H1 (cell line): ENCODE measurements at regions not wholly inside any gene's neighbourhood (a gene's known extent, or its start where the extent isn't known, plus 50 kb on each side); places are given as distances from the start of the nearest gene placed in this dataset.

ENCODE experiments used
- CTCF ChIA-PET: fragments of 300-600 bp; sonication (Branson Sonifier 250); formaldehyde crosslinking; loops from one replicate; lab custom pipeline; 2021; ENCODE audit not compliant: partially characterized antibody; lab: Charles Lee
- POLR2A ChIA-PET: fragments of 300-600 bp; sonication (Branson Sonifier 250); formaldehyde crosslinking; loops from one replicate; lab custom pipeline; 2021; ENCODE audit warnings: inconsistent platforms; ENCODE audit not compliant: partially characterized antibody; lab: Charles Lee
- DNase-seq, 2 experiments: peaks; one replicate each; pipeline versions ENCODE4 v3.0.0 to v3.0.0-alpha.2; 2010 to 2022; ENCODE audit warnings: low spot score in 2 of 2, low read depth in 1 of 2, mixed read lengths in 1 of 2
- FAIRE-seq: peaks from 2 replicates; lab custom pipeline; 2011; peaks lifted over from hg19 to GRCh38; lab: Jason Lieb, UNC
- H2AFZ ChIP-seq: 2 replicates; pipeline ENCODE4 v1.8.1; 2012; ENCODE audit warnings: low read length, inconsistent platforms
- H2AK5ac ChIP-seq: 2 replicates; pipeline ENCODE4 v1.6.1; 2013; ENCODE audit warnings: low read depth, low read length
- H2BK120ac ChIP-seq: replicated peaks from 2 replicates; pipeline ENCODE3; 2013; ENCODE audit warnings: low read depth, low read length, inconsistent platforms
- H2BK12ac ChIP-seq: 2 replicates; pipeline ENCODE4 v1.6.1; 2013; ENCODE audit warnings: low read depth, low read length
- H2BK15ac ChIP-seq: 2 replicates; pipeline ENCODE4 v1.6.1; 2013; ENCODE audit warnings: low read length
- H2BK20ac ChIP-seq: 2 replicates; pipeline ENCODE4 v1.6.1; 2013; ENCODE audit warnings: low read length
- H2BK5ac ChIP-seq: 2 replicates; pipeline ENCODE4 v1.6.1; 2013; ENCODE audit warnings: low read depth, low read length
- H3K14ac ChIP-seq: 2 replicates; pipeline ENCODE4 v1.6.1; 2013; ENCODE audit warnings: inconsistent platforms; ENCODE audit not compliant: insufficient read length
- H3K18ac ChIP-seq: 2 replicates; pipeline ENCODE4 v1.6.1; 2013; ENCODE audit warnings: low read length; ENCODE audit errors: extremely low read depth
- H3K23ac ChIP-seq: 2 replicates; pipeline ENCODE4 v1.6.1; 2013; ENCODE audit warnings: inconsistent platforms; ENCODE audit not compliant: insufficient read length
- H3K23me2 ChIP-seq: 2 replicates; pipeline ENCODE4 v1.6.1; 2013; ENCODE audit warnings: low read depth, low read length
- H3K27ac ChIP-seq: 2 replicates; pipeline ENCODE4 v1.6.1; 2011; ENCODE audit warnings: low read depth, low read length, inconsistent platforms
- H3K27me3 ChIP-seq, 4 experiments: replicated peaks in 1 of 4; 1 replicate in 1 of 4; 2 replicates in 3 of 4; pipeline versions ENCODE4 v1.6.1 to v1.8.1; 2011 to 2013; ENCODE audit warnings: low read length in 3 of 4, mild to moderate bottlenecking in 3 of 4, inconsistent platforms in 2 of 4, mixed read lengths in 2 of 4, moderate library complexity in 1 of 4; ENCODE audit not compliant: control insufficient read depth in 3 of 4, insufficient read depth in 3 of 4; ENCODE audit errors: extremely low read depth in 1 of 4
- H3K36me3 ChIP-seq, 4 experiments: 2 replicates each; pipeline versions ENCODE4 v1.6.1 to v1.8.1; 2011 to 2013; ENCODE audit warnings: mild to moderate bottlenecking in 4 of 4, low read length in 3 of 4, moderate library complexity in 2 of 4, control low read depth in 1 of 4, inconsistent platforms in 1 of 4; ENCODE audit not compliant: insufficient read depth in 4 of 4, control insufficient read depth in 2 of 4
- H3K4ac ChIP-seq: replicated peaks from 2 replicates; pipeline ENCODE3; 2013; ENCODE audit warnings: low read length, low read depth, mixed read lengths, inconsistent platforms; ENCODE audit not compliant: insufficient read length
- H3K4me1 ChIP-seq, 4 experiments: replicated peaks in 1 of 4; 1 replicate in 1 of 4; 2 replicates in 3 of 4; pipeline versions ENCODE4 v1.6.1 to v1.8.1; 2011 to 2013; ENCODE audit warnings: low read length in 3 of 4, inconsistent platforms in 2 of 4, mixed read lengths in 1 of 4; ENCODE audit not compliant: insufficient read depth in 4 of 4, control insufficient read depth in 3 of 4
- H3K4me2 ChIP-seq, 2 experiments: 2 replicates each; pipeline versions ENCODE4 v1.6.1 to v1.8.1; 2011 to 2013; ENCODE audit warnings: low read depth in 2 of 2, low read length in 2 of 2, control low read depth in 1 of 2, inconsistent platforms in 1 of 2, mild to moderate bottlenecking in 1 of 2; ENCODE audit not compliant: insufficient read depth in 1 of 2
- H3K4me3 ChIP-seq, 4 experiments: fragments of 200-600, 300-600 bp in 1 of 4; sonication (generic), shearing (Covaris generic), sonication (Bioruptor Twin) in 1 of 4; 2 replicates each; pipeline versions ENCODE4 v1.5.1 to v1.8.1; 2011 to 2016; ENCODE audit warnings: low read length in 4 of 4, low read depth in 3 of 4, control low read depth in 2 of 4, inconsistent platforms in 2 of 4, mild to moderate bottlenecking in 2 of 4, mixed read lengths in 1 of 4, moderate library complexity in 1 of 4; ENCODE audit not compliant: insufficient read depth in 2 of 4; ENCODE audit errors: extremely low read depth in 1 of 4
- H3K56ac ChIP-seq: replicated peaks from 2 replicates; pipeline ENCODE3; 2013; ENCODE audit warnings: low read depth, mild to moderate bottlenecking, mixed read lengths, low read length, inconsistent platforms; ENCODE audit not compliant: insufficient read length
- H3K79me1 ChIP-seq: 2 replicates; pipeline ENCODE4 v1.6.1; 2013; ENCODE audit warnings: low read depth, low read length, control low read depth
- H3K79me2 ChIP-seq, 2 experiments: 2 replicates each; pipeline versions ENCODE4 v1.6.1 to v1.8.1; 2012 to 2013; ENCODE audit warnings: low read length in 2 of 2, mild to moderate bottlenecking in 2 of 2, inconsistent platforms in 1 of 2; ENCODE audit not compliant: insufficient read depth in 2 of 2, control insufficient read depth in 1 of 2
- H3K9ac ChIP-seq, 4 experiments: replicated peaks in 1 of 4; 1 replicate in 1 of 4; 2 replicates in 3 of 4; pipeline versions ENCODE4 v1.6.1 to v1.8.1; 2011 to 2013; ENCODE audit warnings: low read depth in 3 of 4, low read length in 3 of 4, control low read depth in 2 of 4, mild to moderate bottlenecking in 2 of 4, moderate library complexity in 2 of 4, inconsistent platforms in 1 of 4; ENCODE audit errors: extremely low read depth in 1 of 4
- H3K9me3 ChIP-seq, 2 experiments: 2 replicates each; pipeline versions ENCODE4 v1.6.1 to v1.8.1; 2012 to 2013; ENCODE audit warnings: mild to moderate bottlenecking in 2 of 2, moderate library complexity in 2 of 2, control low read depth in 1 of 2, inconsistent platforms in 1 of 2, low read depth in 1 of 2, low read length in 1 of 2, mixed read lengths in 1 of 2; ENCODE audit not compliant: insufficient read depth in 2 of 2
- H4K20me1 ChIP-seq, 2 experiments: replicated peaks in 1 of 2; 2 replicates each; pipeline versions ENCODE3 to v1.8.1; 2011 to 2013; ENCODE audit warnings: inconsistent platforms in 2 of 2, low read length in 2 of 2, mild to moderate bottlenecking in 1 of 2; ENCODE audit not compliant: insufficient read depth in 2 of 2, control insufficient read depth in 1 of 2
- H4K5ac ChIP-seq: 2 replicates; pipeline ENCODE4 v1.6.1; 2013; ENCODE audit warnings: low read length, low read depth, mixed read lengths, inconsistent platforms; ENCODE audit not compliant: insufficient read length
- H4K8ac ChIP-seq: 2 replicates; pipeline ENCODE4 v1.8.0; 2013; ENCODE audit warnings: mild to moderate bottlenecking, moderate library complexity, low read length, inconsistent platforms; ENCODE audit not compliant: insufficient read depth; ENCODE audit errors: extremely low read depth
- H4K91ac ChIP-seq: replicated peaks from 2 replicates; pipeline ENCODE3; 2013; ENCODE audit warnings: low read length, mixed read lengths, inconsistent platforms; ENCODE audit not compliant: insufficient read length
- EGR1 ChIP-seq: IDR thresholded peaks from 2 replicates; pipeline ENCODE4 v1.6.1; 2011; ENCODE audit warnings: low read depth, low read length, borderline replicate concordance
- JUN ChIP-seq: IDR thresholded peaks from 2 replicates; pipeline ENCODE4 v1.6.1; 2011; ENCODE audit warnings: low read depth, mild to moderate bottlenecking, improper control_type of control experiment, low read length
- KDM4A ChIP-seq: IDR thresholded peaks from one replicate; pipeline ENCODE4 v1.7.1; 2012; ENCODE audit warnings: low read depth, mild to moderate bottlenecking, moderate library complexity, low read length, inconsistent platforms; ENCODE audit not compliant: severe bottlenecking
- RAD21 ChIP-seq, 2 experiments: IDR thresholded peaks in 1 of 2; conservative IDR thresholded peaks in 1 of 2; 2 replicates each; pipeline ENCODE4 v1.6.1; 2011; ENCODE audit warnings: low read depth in 2 of 2, low read length in 2 of 2, improper control_type of control experiment in 1 of 2, inconsistent platforms in 1 of 2, mild to moderate bottlenecking in 1 of 2, moderate library complexity in 1 of 2
- RFX5 ChIP-seq: IDR thresholded peaks from 2 replicates; pipeline ENCODE4 v1.6.1; 2011; ENCODE audit warnings: low read depth, low read length, improper control_type of control experiment, borderline replicate concordance
- SIX5 ChIP-seq: IDR thresholded peaks from 2 replicates; pipeline ENCODE4 v1.6.1; 2011; ENCODE audit warnings: mild to moderate bottlenecking, low read depth, low read length
- SRF ChIP-seq: IDR thresholded peaks from 2 replicates; pipeline ENCODE4 v1.6.1; 2011; ENCODE audit warnings: mild to moderate bottlenecking, low read depth, low read length, moderate library complexity
- TBP ChIP-seq: IDR thresholded peaks from 2 replicates; pipeline ENCODE4 v1.6.1; 2011; ENCODE audit warnings: low read depth, low read length, improper control_type of control experiment
- TF ChIP-seq, protein P1 (sequence below): IDR thresholded peaks from 2 replicates; pipeline ENCODE4 v1.6.1; 2012; ENCODE audit warnings: inconsistent platforms
- TF ChIP-seq, protein P2 (sequence below): IDR thresholded peaks from 2 replicates; pipeline ENCODE4 v1.6.1; 2012; ENCODE audit warnings: inconsistent platforms

DNA sequence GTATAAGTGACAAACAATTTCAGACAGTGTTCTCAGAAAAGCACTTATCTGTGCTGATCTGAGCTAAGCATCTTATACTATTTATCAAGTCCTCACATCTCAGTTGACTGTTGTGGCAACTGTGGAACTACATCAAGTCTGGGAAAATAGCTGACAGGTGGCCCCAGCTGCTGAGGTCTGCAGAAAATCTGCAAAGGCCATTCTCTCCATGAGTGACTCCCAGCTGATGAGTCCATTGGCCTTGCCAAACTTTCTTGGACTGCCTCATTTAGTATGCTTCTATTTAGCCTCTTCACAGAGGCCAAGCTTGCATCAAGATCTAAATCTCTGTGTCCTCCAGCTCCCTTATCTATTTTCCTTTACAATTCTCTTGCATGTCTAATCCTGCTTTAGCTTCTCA lies 174.5 kb upstream of the RBM19 start:
- Histone ChIP-seq H3K4me1 (no peaks in the 10 kb centered on the region), H3K79me2 (no peaks in the 10 kb centered on the region), H3K23ac (no peak overlapping the region), H3K9me3 (no peaks in the 10 kb centered on the region), H4K20me1 (no peaks in the 10 kb centered on the region), H3K36me3 (no peaks in the 10 kb centered on the region), H2BK15ac (no peak overlapping the region), H2BK20ac (no peak overlapping the region), H3K27me3 (peaks cover 0 to 9% (median 1%) of the 10 kb centered on the region in 4 experiments; a peak in 4 of 7 replicates), H2BK120ac (no peak overlapping the region), H3K18ac (no peak overlapping the region), H3K9ac (no peak overlapping the region), H3K4ac (no peak overlapping the region), H2AFZ (no peak overlapping the region), H3K4me2 (no peak overlapping the region), H4K5ac (no peak overlapping the region), H4K8ac (no peak overlapping the region), H4K91ac (no peak overlapping the region), H3K23me2 (no peaks in the 10 kb centered on the region), H3K56ac (no peak overlapping the region), H2BK12ac (no peak overlapping the region), H3K14ac (no peak overlapping the region), H3K79me1 (no peaks in the 10 kb centered on the region), H2BK5ac (no peak overlapping the region), H3K4me3 (no peak overlapping the region), H3K27ac (no peak overlapping the region), H2AK5ac (no peak overlapping the region)
- no peak for FAIRE-seq
- CTCF ChIA-PET, result interaction anchor here (0.5 to 3.1 kb wide), 7 partner anchors 10 to 590 kb away, joined by 3 to 19 read pairs (median 5); no protein-coding TSS in a partner anchor
- POLR2A ChIA-PET, result no interaction called here
- DNase-seq, result no peak
- TF ChIP-seq SRF (no peak), EGR1 (no peak), TBP (no peak), JUN (no peak), RAD21 (IDR thresholded peaks at IDR 0.05 in 1 of 2, conservative IDR thresholded peaks at IDR 0.05 in 1 of 2; ENCODE audit: low read depth in 2 of 2, low read length in 2 of 2) (no peak), SIX5 (no peak), RFX5 (no peak), KDM4A (no peak)
- TF ChIP-seq, protein P1, sequence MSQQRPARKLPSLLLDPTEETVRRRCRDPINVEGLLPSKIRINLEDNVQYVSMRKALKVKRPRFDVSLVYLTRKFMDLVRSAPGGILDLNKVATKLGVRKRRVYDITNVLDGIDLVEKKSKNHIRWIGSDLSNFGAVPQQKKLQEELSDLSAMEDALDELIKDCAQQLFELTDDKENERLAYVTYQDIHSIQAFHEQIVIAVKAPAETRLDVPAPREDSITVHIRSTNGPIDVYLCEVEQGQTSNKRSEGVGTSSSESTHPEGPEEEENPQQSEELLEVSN, result no peak
- TF ChIP-seq, protein P2, sequence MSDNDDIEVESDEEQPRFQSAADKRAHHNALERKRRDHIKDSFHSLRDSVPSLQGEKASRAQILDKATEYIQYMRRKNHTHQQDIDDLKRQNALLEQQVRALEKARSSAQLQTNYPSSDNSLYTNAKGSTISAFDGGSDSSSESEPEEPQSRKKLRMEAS, result no peak
